CD14-positive monocyte (primary cell): ENCODE measurements at regions not wholly inside any gene's neighbourhood (a gene's known extent, or its start where the extent isn't known, plus 50 kb on each side); places are given as distances from the start of the nearest gene placed in this dataset.

Source experiments
- DNase-seq, 3 donors: peaks; one replicate each; pipeline ENCODE4 v3.0.0-alpha.2; 2011 to 2022
- H2AFZ ChIP-seq: 2 replicates; pipeline ENCODE4 v1.6.0; 2012; ENCODE audit warnings: mild to moderate bottlenecking, low read depth, low read length, inconsistent platforms; ENCODE audit not compliant: insufficient read depth, poor library complexity, severe bottlenecking
- H3K27ac ChIP-seq, 2 donors: 1 replicate in 1 of 2; 2 replicates in 1 of 2; pipeline ENCODE4 v1.5.1; 2012 to 2013; ENCODE audit warnings: low read length in 2 of 2, control low read depth in 1 of 2, inconsistent platforms in 1 of 2, low read depth in 1 of 2, mild to moderate bottlenecking in 1 of 2
- H3K27me3 ChIP-seq, 2 donors: one replicate each; pipeline versions ENCODE4 v1.6.0 to v1.6.1; 2011 to 2013; ENCODE audit warnings: low read length in 2 of 2; ENCODE audit not compliant: control insufficient read depth in 2 of 2, insufficient read depth in 2 of 2
- H3K36me3 ChIP-seq, 2 donors: replicated peaks in 1 of 2; 1 replicate in 1 of 2; 2 replicates in 1 of 2; pipeline versions ENCODE4 v1.5.1 to v1.6.1; 2012 to 2013; ENCODE audit warnings: low read length in 2 of 2, control low read depth in 1 of 2, inconsistent platforms in 1 of 2, mild to moderate bottlenecking in 1 of 2; ENCODE audit not compliant: insufficient read depth in 2 of 2, control insufficient read depth in 1 of 2
- H3K4me1 ChIP-seq, 2 donors: 1 replicate in 1 of 2; 2 replicates in 1 of 2; pipeline versions ENCODE4 v1.5.1 to v1.6.1; 2012 to 2013; ENCODE audit warnings: low read length in 2 of 2, control low read depth in 1 of 2, inconsistent platforms in 1 of 2, mild to moderate bottlenecking in 1 of 2, moderate library complexity in 1 of 2; ENCODE audit not compliant: insufficient read depth in 2 of 2, control insufficient read depth in 1 of 2
- H3K4me2 ChIP-seq: replicated peaks from 2 replicates; pipeline ENCODE3; 2012; ENCODE audit warnings: low read length, moderate library complexity, mild to moderate bottlenecking; ENCODE audit not compliant: poor library complexity, severe bottlenecking; ENCODE audit errors: extremely low read depth
- H3K4me3 ChIP-seq, 3 experiments: fragments of 200-600 bp in 1 of 3; sonication (generic) in 1 of 3; replicated peaks in 1 of 3; 1 replicate in 2 of 3; 2 replicates in 1 of 3; pipeline ENCODE4 v1.5.1; 2011 to 2013; ENCODE audit warnings: low read length in 3 of 3, mild to moderate bottlenecking in 3 of 3, control low read depth in 2 of 3, low read depth in 2 of 3, inconsistent platforms in 1 of 3, moderate library complexity in 1 of 3
- H3K79me2 ChIP-seq: 2 replicates; pipeline ENCODE4 v1.6.0; 2012; ENCODE audit warnings: mild to moderate bottlenecking, control low read depth, inconsistent platforms, low read length, moderate library complexity; ENCODE audit not compliant: insufficient read depth
- H3K9ac ChIP-seq: 2 replicates; pipeline ENCODE4 v1.6.0; 2017; ENCODE audit warnings: low read length, mild to moderate bottlenecking; ENCODE audit not compliant: insufficient read depth, poor library complexity, severe bottlenecking
- H3K9me3 ChIP-seq, 2 donors: replicated peaks in 1 of 2; 1 replicate in 1 of 2; 2 replicates in 1 of 2; pipeline versions ENCODE4 v1.5.1 to v1.6.1; 2012 to 2013; ENCODE audit warnings: low read length in 2 of 2, control low read depth in 1 of 2; ENCODE audit not compliant: control insufficient read depth in 1 of 2, insufficient read depth in 1 of 2
- H4K20me1 ChIP-seq: 2 replicates; pipeline ENCODE4 v1.6.0; 2012; ENCODE audit warnings: mild to moderate bottlenecking, low read length, control low read depth, moderate library complexity; ENCODE audit not compliant: insufficient read depth
- H3K27ac Mint-ChIP-seq, 7 donors: one replicate each; pipeline ENCODE4 v1.8.0; 2020; ENCODE audit warnings: mild to moderate bottlenecking in 7 of 7, mixed read lengths in 7 of 7, moderate library complexity in 6 of 7, inconsistent platforms in 2 of 7
- H3K27me3 Mint-ChIP-seq, 3 donors: one replicate each; pipeline ENCODE4 v1.8.0; 2021 to 2022; ENCODE audit warnings: low read depth in 3 of 3, mild to moderate bottlenecking in 3 of 3, mixed read lengths in 3 of 3, moderate library complexity in 3 of 3, inconsistent platforms in 1 of 3
- H3K36me3 Mint-ChIP-seq, 2 donors: one replicate each; pipeline ENCODE4 v1.8.0; 2020; ENCODE audit warnings: mixed read lengths in 2 of 2, inconsistent platforms in 1 of 2, mild to moderate bottlenecking in 1 of 2
- H3K4me1 Mint-ChIP-seq: one replicate; pipeline ENCODE4 v1.8.0; 2020; ENCODE audit warnings: mild to moderate bottlenecking, mixed read lengths
- H3K4me3 Mint-ChIP-seq, 2 donors: one replicate each; pipeline ENCODE4 v1.8.0; 2020; ENCODE audit warnings: mild to moderate bottlenecking in 2 of 2, mixed read lengths in 2 of 2, moderate library complexity in 1 of 2
- H3K9me3 Mint-ChIP-seq, 7 donors: one replicate each; pipeline ENCODE4 v1.8.0; 2020 to 2022; ENCODE audit warnings: mixed read lengths in 7 of 7, mild to moderate bottlenecking in 6 of 7, moderate library complexity in 6 of 7, inconsistent platforms in 2 of 7
- WGBS: methylation state at CpG from one replicate; pipeline ENCODE4 v1.1.5; 2013; ENCODE audit warnings: missing lambda C conversion rate; ENCODE audit not compliant: insufficient coverage; 5-methylcytosine and 5-hydroxymethylcytosine counted together
- intact Hi-C, 2 donors: fragments of 100-400 bp; cut with micrococcal nuclease; formaldehyde crosslinking; loops; one replicate each; pipeline versions ENCODE4 v1.15.0 to v1.15.1; 2023
- TF ChIP-seq, protein P1 (sequence below): fragments of 200-600 bp; IDR thresholded peaks from one replicate; pipeline ENCODE4 v1.8.0; 2022; ENCODE audit warnings: antibody characterized with exemption, mild to moderate bottlenecking

DNA sequence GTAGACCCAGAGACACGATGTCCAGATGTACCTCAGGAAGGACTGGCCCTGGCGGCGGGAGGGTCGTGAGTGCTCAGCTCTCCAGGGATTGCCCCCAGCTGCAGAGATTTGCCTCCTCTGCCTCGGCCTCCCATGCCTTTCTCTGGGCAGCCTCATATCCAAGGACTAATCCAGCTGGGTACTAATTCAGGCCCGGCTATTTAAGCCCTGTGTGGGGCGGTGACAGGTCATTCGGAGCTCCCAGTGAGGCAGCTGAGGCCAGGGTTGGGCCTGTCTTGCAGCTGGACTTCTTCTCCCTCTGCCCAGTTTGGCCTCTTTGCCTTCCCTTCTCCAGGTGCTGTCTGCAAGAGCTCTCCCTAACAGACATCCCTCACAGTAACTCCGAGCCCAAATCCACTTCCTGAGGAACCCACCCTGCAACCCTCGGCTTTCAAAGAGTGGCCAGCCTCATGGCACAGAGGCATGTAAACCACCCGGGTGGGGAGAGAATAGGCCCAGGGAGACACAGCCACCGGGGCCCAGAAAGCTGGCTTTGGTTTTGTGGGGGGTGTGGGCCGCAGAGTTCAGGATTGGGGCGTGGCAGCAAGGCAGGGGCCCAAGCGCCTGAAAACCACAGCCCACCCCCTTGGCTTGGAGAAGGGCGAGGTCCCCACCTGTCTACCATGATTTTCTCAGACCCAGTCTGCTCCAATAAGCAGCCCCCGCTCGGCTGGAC is 85.8 kb downstream of the PPCDC start:
- WGBS = 16% methylated on average over 9 of the region's 18 CpGs
- Histone ChIP-seq H3K9me3 (peaks cover 9% of the 10 kb centered on the region in 2 donors), H3K79me2 (no peaks in the 10 kb centered on the region), H3K4me2 (peak overlapping the region; percentile 13), H3K27ac (peak overlapping the region; percentile 93 to 96), H3K36me3 (no peaks in the 10 kb centered on the region), H3K4me1 (peaks cover 92 to 96% of the 10 kb centered on the region in 2 donors), H4K20me1 (no peaks in the 10 kb centered on the region), H3K4me3 (peak overlapping the region in 1 of 3 experiments; percentile 24), H3K27me3 (no peaks in the 10 kb centered on the region), H2AFZ (peak overlapping the region; percentile 59), H3K9ac (peak overlapping the region; percentile 38)
- H3K27me3 Mint-ChIP-seq = peaks cover 0 to 7% (median 0%) of the 10 kb centered on the region in 3 donors
- peaks cover 8 to 11% of the 10 kb centered on the region in 2 donors for H3K36me3 Mint-ChIP-seq
- H3K4me3 Mint-ChIP-seq = peak overlapping the region; percentile 6 to 46
- H3K27ac Mint-ChIP-seq = peak overlapping the region; percentile 94 to 99 (median 97)
- peaks cover 8 to 15% (median 13%) of the 10 kb centered on the region in 7 donors for H3K9me3 Mint-ChIP-seq
- peak in 1 of 3 donors; percentile 35 for DNase-seq
- TF ChIP-seq, protein P1, sequence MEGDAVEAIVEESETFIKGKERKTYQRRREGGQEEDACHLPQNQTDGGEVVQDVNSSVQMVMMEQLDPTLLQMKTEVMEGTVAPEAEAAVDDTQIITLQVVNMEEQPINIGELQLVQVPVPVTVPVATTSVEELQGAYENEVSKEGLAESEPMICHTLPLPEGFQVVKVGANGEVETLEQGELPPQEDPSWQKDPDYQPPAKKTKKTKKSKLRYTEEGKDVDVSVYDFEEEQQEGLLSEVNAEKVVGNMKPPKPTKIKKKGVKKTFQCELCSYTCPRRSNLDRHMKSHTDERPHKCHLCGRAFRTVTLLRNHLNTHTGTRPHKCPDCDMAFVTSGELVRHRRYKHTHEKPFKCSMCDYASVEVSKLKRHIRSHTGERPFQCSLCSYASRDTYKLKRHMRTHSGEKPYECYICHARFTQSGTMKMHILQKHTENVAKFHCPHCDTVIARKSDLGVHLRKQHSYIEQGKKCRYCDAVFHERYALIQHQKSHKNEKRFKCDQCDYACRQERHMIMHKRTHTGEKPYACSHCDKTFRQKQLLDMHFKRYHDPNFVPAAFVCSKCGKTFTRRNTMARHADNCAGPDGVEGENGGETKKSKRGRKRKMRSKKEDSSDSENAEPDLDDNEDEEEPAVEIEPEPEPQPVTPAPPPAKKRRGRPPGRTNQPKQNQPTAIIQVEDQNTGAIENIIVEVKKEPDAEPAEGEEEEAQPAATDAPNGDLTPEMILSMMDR = no peak
- intact Hi-C loops = loop anchor here (2.0 to 5.0 kb wide), 5 partner anchors 16 to 93 kb away; partner anchors contain the start of gene C15orf39 (in 1 of the 2)
- H3K4me1 Mint-ChIP-seq = peaks cover 92% of the 10 kb centered on the region

DNA sequence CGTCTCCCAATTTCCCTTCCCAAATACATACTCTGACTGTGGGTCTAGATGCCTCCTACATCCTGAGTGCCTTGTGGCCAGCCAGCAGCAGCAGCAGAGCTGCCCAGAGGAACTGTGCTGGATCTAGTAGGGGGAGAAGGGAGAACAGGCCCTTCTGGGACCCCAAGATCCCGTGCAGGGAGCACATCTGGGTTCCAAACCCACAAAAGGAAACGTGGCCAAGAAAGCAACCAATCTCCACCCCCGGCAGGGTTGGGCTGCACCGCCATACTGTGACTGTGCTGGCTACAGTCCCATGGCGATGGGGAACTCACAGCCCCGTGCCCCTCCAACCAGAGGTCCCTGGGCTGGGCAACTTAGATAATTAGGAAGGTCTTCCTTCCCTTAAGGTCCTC is 86.3 kb downstream of the PPCDC start:
- peak in 1 of 3 donors; percentile 30 for DNase-seq
- H3K36me3 Mint-ChIP-seq = peaks cover 14 to 15% of the 10 kb centered on the region in 2 donors
- H4K20me1 ChIP-seq = no peaks in the 10 kb centered on the region
- no peaks in the 10 kb centered on the region for H3K36me3 ChIP-seq
- H3K4me2 ChIP-seq = peak overlapping the region; percentile 5
- peak overlapping the region in 1 of 3 experiments; percentile 24 for H3K4me3 ChIP-seq
- no peaks in the 10 kb centered on the region for H3K79me2 ChIP-seq
- H3K9ac ChIP-seq = peak overlapping the region; percentile 38
- peaks cover 15% of the 10 kb centered on the region in 2 donors for H3K9me3 ChIP-seq
- no peaks in the 10 kb centered on the region for H3K27me3 ChIP-seq
- TF ChIP-seq, protein P1 = no peak
- H3K27ac Mint-ChIP-seq = peak overlapping the region; percentile 79 to 99 (median 95)
- H2AFZ ChIP-seq = peak overlapping the region; percentile 59
- 0% methylated on average over 6 of the region's 7 CpGs for WGBS
- peak overlapping the region; percentile 93 to 96 for H3K27ac ChIP-seq
- intact Hi-C loops = loop anchor here (2.0 to 5.0 kb wide), 6 partner anchors 15 to 93 kb away; partner anchors contain the start of gene C15orf39 (in 2 of the 2)
- H3K4me1 ChIP-seq = peaks cover 87 to 92% of the 10 kb centered on the region in 2 donors
- peaks cover 13 to 20% (median 19%) of the 10 kb centered on the region in 7 donors for H3K9me3 Mint-ChIP-seq
- H3K4me3 Mint-ChIP-seq = peak overlapping the region in 1 of 2 donors; percentile 20
- peaks cover 91% of the 10 kb centered on the region for H3K4me1 Mint-ChIP-seq
- peaks cover 0 to 7% (median 0%) of the 10 kb centered on the region in 3 donors for H3K27me3 Mint-ChIP-seq
